ENCODE measurements at regions not wholly inside any gene's neighbourhood (a gene's known extent, or its start where the extent isn't known, plus 50 kb on each side); places are given as distances from the start of the nearest gene placed in this dataset.

- TF ChIP-seq CTCF (IDR thresholded peaks at IDR 0.05; ENCODE audit: low read depth, low read length): no peak
- H3K4me3 ChIP-seq (ENCODE audit: low read depth, low read length): no peak overlapping the region
These were observed 246.2 kb downstream of the SEC23IP start for GRCh38 chr10:120138689-120139088.

- no peak for TF ChIP-seq CTCF (IDR thresholded peaks at IDR 0.05; ENCODE audit: low read depth, low read length)
- no peak overlapping the region for H3K4me3 ChIP-seq (ENCODE audit: low read depth, low read length)
These were observed 252.6 kb downstream of the SEC23IP start for GRCh38 chr10:120145107-120145506.

- no peak for TF ChIP-seq CTCF (IDR thresholded peaks at IDR 0.05; ENCODE audit: low read depth, low read length)
- H3K4me3 ChIP-seq (ENCODE audit: low read depth, low read length): no peak overlapping the region
These were observed 264.2 kb downstream of the SEC23IP start for GRCh38 chr10:120156614-120157274.

- no peak overlapping the region for H3K4me3 ChIP-seq (ENCODE audit: low read depth, low read length)
- TF ChIP-seq CTCF (IDR thresholded peaks at IDR 0.05; ENCODE audit: low read depth, low read length): no peak
These were observed 268.6 kb downstream of the SEC23IP start for GRCh38 chr10:120161111-120161510.

GRCh38 chr10:120162471-120162870 lies 269.9 kb downstream of the SEC23IP start:
- H3K4me3 ChIP-seq (ENCODE audit: low read depth, low read length): no peak overlapping the region
- TF ChIP-seq CTCF (IDR thresholded peaks at IDR 0.05; ENCODE audit: low read depth, low read length): no peak

- no peak overlapping the region for H3K4me3 ChIP-seq (ENCODE audit: low read depth, low read length)
- no peak for TF ChIP-seq CTCF (IDR thresholded peaks at IDR 0.05; ENCODE audit: low read depth, low read length)
These were observed 279.8 kb downstream of the SEC23IP start for GRCh38 chr10:120172356-120172755.

- no peak for TF ChIP-seq CTCF (IDR thresholded peaks at IDR 0.05; ENCODE audit: low read depth, low read length)
- H3K4me3 ChIP-seq (ENCODE audit: low read depth, low read length): no peak overlapping the region
These were observed 282.0 kb downstream of the SEC23IP start for GRCh38 chr10:120174491-120174890.

Measured in WI38 (cell line).